ENCODE measurements at regions not wholly inside any gene's neighbourhood (a gene's known extent, or its start where the extent isn't known, plus 50 kb on each side); places are given as distances from the start of the nearest gene placed in this dataset.

DNA sequence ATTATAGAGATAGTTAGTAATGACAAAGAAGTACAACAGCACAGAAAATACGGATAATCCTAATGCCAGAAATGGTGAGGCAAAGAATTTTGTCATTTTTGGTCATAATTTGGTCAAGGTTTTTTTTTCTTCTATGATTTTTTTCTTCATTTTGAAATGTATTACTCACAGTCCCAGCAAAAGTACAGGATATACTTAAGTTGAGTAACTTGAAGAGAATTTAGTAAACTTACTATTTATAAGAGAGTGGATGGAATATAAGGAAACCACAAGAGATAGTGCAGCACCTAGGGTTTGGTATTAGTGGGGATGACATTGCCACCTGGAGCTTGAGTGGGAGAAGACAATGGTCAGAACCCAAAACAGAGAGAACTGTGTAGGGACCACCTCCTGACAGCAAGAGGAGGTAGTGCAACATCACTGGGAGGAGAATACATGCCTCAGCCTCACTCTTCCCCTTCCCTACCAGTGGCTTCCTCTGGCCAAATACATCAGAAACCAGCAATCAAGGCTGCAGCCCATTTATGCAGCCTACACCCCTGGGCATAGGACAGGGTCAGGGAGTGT, 434.5 kb upstream of the TRPC7 start:
- H3K27ac ChIP-seq (ENCODE audit: low read depth in 2 of 2, low read length in 1 of 2), result no peak overlapping the region
- TF ChIP-seq NFIC (IDR thresholded peaks at IDR 0.05; ENCODE audit: borderline replicate concordance) (no peak), GABPA (IDR thresholded peaks at IDR 0.05; ENCODE audit: low read depth) (no peak)
- TF ChIP-seq, protein P1, sequence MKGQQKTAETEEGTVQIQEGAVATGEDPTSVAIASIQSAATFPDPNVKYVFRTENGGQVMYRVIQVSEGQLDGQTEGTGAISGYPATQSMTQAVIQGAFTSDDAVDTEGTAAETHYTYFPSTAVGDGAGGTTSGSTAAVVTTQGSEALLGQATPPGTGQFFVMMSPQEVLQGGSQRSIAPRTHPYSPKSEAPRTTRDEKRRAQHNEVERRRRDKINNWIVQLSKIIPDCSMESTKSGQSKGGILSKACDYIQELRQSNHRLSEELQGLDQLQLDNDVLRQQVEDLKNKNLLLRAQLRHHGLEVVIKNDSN (IDR thresholded peaks at IDR 0.05; ENCODE audit: borderline replicate concordance, low read depth), result no peak
- H3K9ac ChIP-seq, result no peak overlapping the region
- no peaks in the 10 kb centered on the region for H3K9me2 ChIP-seq
- peaks cover 3% of the 10 kb centered on the region; the same call in 1 of the 2 replicates for H3K27me3 ChIP-seq (ENCODE audit: insufficient read depth)
- CTCF ChIA-PET, result no interaction called here
- no peaks in the 10 kb centered on the region for H3K36me3 ChIP-seq (replicated peaks in 1 of 2; ENCODE audit: control insufficient read depth in 1 of 2, insufficient read depth in 2 of 2, low read length in 1 of 2)
- no peak overlapping the region for H2AFZ ChIP-seq (ENCODE audit: low read depth)
- H3K4me2 ChIP-seq, result no peak overlapping the region
- WGBS (ENCODE audit: low lambda C conversion rate), result 4% methylated on average over 1 of the region's 1 CpG
- H3K79me2 ChIP-seq (ENCODE audit: insufficient read depth), result no peaks in the 10 kb centered on the region
- H3F3A ChIP-seq (replicated peaks; ENCODE audit: insufficient read depth), result no peaks in the 10 kb centered on the region
- no peak overlapping the region for H3K4me3 ChIP-seq (ENCODE audit: low read depth in 2 of 2, low read length in 1 of 2)
- H3K4me1 ChIP-seq (ENCODE audit: control insufficient read depth in 1 of 2, insufficient read depth in 2 of 2, low read depth in 1 of 2, low read length in 1 of 2), result no peaks in the 10 kb centered on the region
- H3K9me3 ChIP-seq, result no peaks in the 10 kb centered on the region
- no peaks in the 10 kb centered on the region for H4K20me1 ChIP-seq (ENCODE audit: insufficient read depth)
- POLR2A ChIA-PET, result no interaction called here
- DNase-seq, result no peak

GRCh38 chr5:136793300-136793699, 428.0 kb upstream of the TRPC7 start:
- Histone ChIP-seq H3K4me2 (no peak overlapping the region), H3K27ac (ENCODE audit: low read depth in 2 of 2, low read length in 1 of 2) (no peak overlapping the region), H3K4me1 (ENCODE audit: control insufficient read depth in 1 of 2, insufficient read depth in 2 of 2, low read depth in 1 of 2, low read length in 1 of 2) (no peaks in the 10 kb centered on the region), H2AFZ (ENCODE audit: low read depth) (no peak overlapping the region), H3K9me3 (no peaks in the 10 kb centered on the region), H3K9ac (no peak overlapping the region), H3K36me3 (replicated peaks in 1 of 2; ENCODE audit: control insufficient read depth in 1 of 2, insufficient read depth in 2 of 2, low read length in 1 of 2) (no peaks in the 10 kb centered on the region), H3K79me2 (ENCODE audit: insufficient read depth) (no peaks in the 10 kb centered on the region), H4K20me1 (ENCODE audit: insufficient read depth) (no peaks in the 10 kb centered on the region), H3K4me3 (ENCODE audit: low read depth in 2 of 2, low read length in 1 of 2) (no peak overlapping the region), H3F3A (replicated peaks; ENCODE audit: insufficient read depth) (no peaks in the 10 kb centered on the region), H3K9me2 (no peaks in the 10 kb centered on the region), H3K27me3 (ENCODE audit: insufficient read depth) (peaks cover 5% of the 10 kb centered on the region; the same call in 1 of the 2 replicates)
- ChIA-PET CTCF (interaction anchor here (3.2 kb wide), 1 partner anchor 24 kb away, joined by 14 read pairs; no protein-coding TSS in a partner anchor), POLR2A (no interaction called here)
- 62% methylated on average over 3 of the region's 3 CpGs for WGBS (ENCODE audit: low lambda C conversion rate)
- TF ChIP-seq RAD21 (IDR thresholded peaks at IDR 0.05; ENCODE audit: low read length), result no peak
- TF ChIP-seq TAF1 (IDR thresholded peaks at IDR 0.05; ENCODE audit: borderline replicate concordance, low read depth, low read length), result no peak
- TF ChIP-seq MXI1 (IDR thresholded peaks at IDR 0.05; ENCODE audit: low read depth, low read length), result no peak
- no peak for TF ChIP-seq RXRA (IDR thresholded peaks at IDR 0.05; ENCODE audit: borderline replicate concordance, low read depth)
- no peak for TF ChIP-seq ZBTB33 (IDR thresholded peaks at IDR 0.05; ENCODE audit: borderline replicate concordance, low read depth)
- TF ChIP-seq, protein P2, sequence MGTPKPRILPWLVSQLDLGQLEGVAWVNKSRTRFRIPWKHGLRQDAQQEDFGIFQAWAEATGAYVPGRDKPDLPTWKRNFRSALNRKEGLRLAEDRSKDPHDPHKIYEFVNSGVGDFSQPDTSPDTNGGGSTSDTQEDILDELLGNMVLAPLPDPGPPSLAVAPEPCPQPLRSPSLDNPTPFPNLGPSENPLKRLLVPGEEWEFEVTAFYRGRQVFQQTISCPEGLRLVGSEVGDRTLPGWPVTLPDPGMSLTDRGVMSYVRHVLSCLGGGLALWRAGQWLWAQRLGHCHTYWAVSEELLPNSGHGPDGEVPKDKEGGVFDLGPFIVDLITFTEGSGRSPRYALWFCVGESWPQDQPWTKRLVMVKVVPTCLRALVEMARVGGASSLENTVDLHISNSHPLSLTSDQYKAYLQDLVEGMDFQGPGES (IDR thresholded peaks at IDR 0.05; ENCODE audit: low read depth, low read length), result no peak
- TF ChIP-seq JUND (IDR thresholded peaks at IDR 0.05), result no peak
- TF ChIP-seq, protein P3, sequence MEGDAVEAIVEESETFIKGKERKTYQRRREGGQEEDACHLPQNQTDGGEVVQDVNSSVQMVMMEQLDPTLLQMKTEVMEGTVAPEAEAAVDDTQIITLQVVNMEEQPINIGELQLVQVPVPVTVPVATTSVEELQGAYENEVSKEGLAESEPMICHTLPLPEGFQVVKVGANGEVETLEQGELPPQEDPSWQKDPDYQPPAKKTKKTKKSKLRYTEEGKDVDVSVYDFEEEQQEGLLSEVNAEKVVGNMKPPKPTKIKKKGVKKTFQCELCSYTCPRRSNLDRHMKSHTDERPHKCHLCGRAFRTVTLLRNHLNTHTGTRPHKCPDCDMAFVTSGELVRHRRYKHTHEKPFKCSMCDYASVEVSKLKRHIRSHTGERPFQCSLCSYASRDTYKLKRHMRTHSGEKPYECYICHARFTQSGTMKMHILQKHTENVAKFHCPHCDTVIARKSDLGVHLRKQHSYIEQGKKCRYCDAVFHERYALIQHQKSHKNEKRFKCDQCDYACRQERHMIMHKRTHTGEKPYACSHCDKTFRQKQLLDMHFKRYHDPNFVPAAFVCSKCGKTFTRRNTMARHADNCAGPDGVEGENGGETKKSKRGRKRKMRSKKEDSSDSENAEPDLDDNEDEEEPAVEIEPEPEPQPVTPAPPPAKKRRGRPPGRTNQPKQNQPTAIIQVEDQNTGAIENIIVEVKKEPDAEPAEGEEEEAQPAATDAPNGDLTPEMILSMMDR (IDR thresholded peaks at IDR 0.05), result no peak
- no peak for TF ChIP-seq TEAD4 (IDR thresholded peaks at IDR 0.05; ENCODE audit: borderline replicate concordance, insufficient read depth)
- TF ChIP-seq GABPA (IDR thresholded peaks at IDR 0.05; ENCODE audit: low read depth), result no peak
- TF ChIP-seq NFIC (IDR thresholded peaks at IDR 0.05; ENCODE audit: borderline replicate concordance), result no peak
- TF ChIP-seq PBX3 (IDR thresholded peaks at IDR 0.05), result no peak
- TF ChIP-seq SIN3A (IDR thresholded peaks at IDR 0.05; ENCODE audit: borderline replicate concordance, low read depth, low read length), result no peak
- TF ChIP-seq MEF2A (IDR thresholded peaks at IDR 0.05; ENCODE audit: borderline replicate concordance, low read depth), result no peak
- TF ChIP-seq ELF1 (IDR thresholded peaks at IDR 0.05), result no peak
- no peak for TF ChIP-seq POLR2AphosphoS5 (IDR thresholded peaks at IDR 0.05; ENCODE audit: low read depth, low read length)
- no peak for TF ChIP-seq SMC3 (IDR thresholded peaks at IDR 0.05; ENCODE audit: low read depth, low read length)
- no peak for DNase-seq

Data from SK-N-SH (cell line).